ENCODE measurements at regions not wholly inside any gene's neighbourhood (a gene's known extent, or its start where the extent isn't known, plus 50 kb on each side); places are given as distances from the start of the nearest gene placed in this dataset.
"Not testable (repeated sequence)": the region's sequence is repeated elsewhere in the genome, so short reads cannot be mapped to it uniquely, and the experiment has no call there.

DNA sequence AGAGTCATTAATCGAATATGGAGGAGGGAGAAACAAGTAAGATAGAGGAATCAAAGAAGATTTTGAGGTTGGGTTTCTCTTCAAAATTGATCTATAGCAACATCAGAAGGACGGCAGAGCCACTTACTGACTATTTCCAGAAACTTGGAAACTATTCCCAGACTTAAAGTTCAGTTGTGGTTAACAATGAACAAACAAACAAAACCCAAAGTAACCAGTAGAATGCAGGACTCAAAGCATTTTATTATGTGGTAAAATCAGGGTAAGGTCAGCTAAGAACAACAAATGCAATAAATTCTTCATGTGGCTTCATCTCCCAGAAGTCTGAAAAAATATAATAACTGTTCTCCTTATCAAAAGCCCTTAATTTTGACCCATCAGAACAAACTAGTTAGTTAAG is 54.9 kb upstream of the OSMR start (continued):
- TF ChIP-seq, protein P1, sequence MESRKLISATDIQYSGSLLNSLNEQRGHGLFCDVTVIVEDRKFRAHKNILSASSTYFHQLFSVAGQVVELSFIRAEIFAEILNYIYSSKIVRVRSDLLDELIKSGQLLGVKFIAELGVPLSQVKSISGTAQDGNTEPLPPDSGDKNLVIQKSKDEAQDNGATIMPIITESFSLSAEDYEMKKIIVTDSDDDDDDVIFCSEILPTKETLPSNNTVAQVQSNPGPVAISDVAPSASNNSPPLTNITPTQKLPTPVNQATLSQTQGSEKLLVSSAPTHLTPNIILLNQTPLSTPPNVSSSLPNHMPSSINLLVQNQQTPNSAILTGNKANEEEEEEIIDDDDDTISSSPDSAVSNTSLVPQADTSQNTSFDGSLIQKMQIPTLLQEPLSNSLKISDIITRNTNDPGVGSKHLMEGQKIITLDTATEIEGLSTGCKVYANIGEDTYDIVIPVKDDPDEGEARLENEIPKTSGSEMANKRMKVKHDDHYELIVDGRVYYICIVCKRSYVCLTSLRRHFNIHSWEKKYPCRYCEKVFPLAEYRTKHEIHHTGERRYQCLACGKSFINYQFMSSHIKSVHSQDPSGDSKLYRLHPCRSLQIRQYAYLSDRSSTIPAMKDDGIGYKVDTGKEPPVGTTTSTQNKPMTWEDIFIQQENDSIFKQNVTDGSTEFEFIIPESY (IDR thresholded peaks at IDR 0.05; ENCODE audit: borderline replicate concordance, low read depth): no peak
- TF ChIP-seq, protein P2, sequence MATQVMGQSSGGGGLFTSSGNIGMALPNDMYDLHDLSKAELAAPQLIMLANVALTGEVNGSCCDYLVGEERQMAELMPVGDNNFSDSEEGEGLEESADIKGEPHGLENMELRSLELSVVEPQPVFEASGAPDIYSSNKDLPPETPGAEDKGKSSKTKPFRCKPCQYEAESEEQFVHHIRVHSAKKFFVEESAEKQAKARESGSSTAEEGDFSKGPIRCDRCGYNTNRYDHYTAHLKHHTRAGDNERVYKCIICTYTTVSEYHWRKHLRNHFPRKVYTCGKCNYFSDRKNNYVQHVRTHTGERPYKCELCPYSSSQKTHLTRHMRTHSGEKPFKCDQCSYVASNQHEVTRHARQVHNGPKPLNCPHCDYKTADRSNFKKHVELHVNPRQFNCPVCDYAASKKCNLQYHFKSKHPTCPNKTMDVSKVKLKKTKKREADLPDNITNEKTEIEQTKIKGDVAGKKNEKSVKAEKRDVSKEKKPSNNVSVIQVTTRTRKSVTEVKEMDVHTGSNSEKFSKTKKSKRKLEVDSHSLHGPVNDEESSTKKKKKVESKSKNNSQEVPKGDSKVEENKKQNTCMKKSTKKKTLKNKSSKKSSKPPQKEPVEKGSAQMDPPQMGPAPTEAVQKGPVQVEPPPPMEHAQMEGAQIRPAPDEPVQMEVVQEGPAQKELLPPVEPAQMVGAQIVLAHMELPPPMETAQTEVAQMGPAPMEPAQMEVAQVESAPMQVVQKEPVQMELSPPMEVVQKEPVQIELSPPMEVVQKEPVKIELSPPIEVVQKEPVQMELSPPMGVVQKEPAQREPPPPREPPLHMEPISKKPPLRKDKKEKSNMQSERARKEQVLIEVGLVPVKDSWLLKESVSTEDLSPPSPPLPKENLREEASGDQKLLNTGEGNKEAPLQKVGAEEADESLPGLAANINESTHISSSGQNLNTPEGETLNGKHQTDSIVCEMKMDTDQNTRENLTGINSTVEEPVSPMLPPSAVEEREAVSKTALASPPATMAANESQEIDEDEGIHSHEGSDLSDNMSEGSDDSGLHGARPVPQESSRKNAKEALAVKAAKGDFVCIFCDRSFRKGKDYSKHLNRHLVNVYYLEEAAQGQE (IDR thresholded peaks at IDR 0.05; ENCODE audit: low read depth, low read length): no peak
- TF ChIP-seq NFIC (IDR thresholded peaks at IDR 0.05; ENCODE audit: borderline replicate concordance) (no peak), RCOR1 (IDR thresholded peaks at IDR 0.05; ENCODE audit: low read length) (no peak), POLR2AphosphoS5 (IDR thresholded peaks at IDR 0.05; ENCODE audit: low read depth, low read length) (no peak), NRF1 (IDR thresholded peaks at IDR 0.05; ENCODE audit: low read depth, low read length) (no peak)

DNA sequence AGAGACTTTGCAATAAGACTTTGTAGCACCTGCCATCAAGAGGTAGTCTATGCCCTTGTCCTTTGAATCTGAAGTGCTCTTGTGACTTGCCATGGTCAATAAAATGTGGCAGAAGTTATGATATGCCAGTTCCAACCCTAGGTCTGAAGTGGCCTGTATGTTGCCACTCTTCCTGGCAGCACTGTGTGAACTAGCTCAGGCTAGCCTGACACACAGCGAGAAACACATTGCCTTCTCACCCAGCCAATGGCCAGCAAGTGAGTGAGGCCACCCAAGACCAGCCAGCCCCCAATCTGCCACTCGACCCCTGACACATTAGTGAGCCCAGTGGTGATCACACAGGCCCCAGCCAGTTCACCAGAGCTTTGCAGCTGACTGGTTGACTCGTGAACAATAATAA is 52.7 kb upstream of the OSMR start:
- H3K27ac ChIP-seq (ENCODE audit: low read depth in 2 of 2, low read length in 1 of 2): no peak overlapping the region
- H3K79me2 ChIP-seq (ENCODE audit: insufficient read depth): no peaks in the 10 kb centered on the region
- H3K4me1 ChIP-seq (ENCODE audit: control insufficient read depth in 1 of 2, insufficient read depth in 2 of 2, low read depth in 1 of 2, low read length in 1 of 2): no peaks in the 10 kb centered on the region; a peak in 1 of 4 replicates
- H3K9me3 ChIP-seq: no peaks in the 10 kb centered on the region
- WGBS (ENCODE audit: low lambda C conversion rate): 38% methylated on average over 2 of the region's 3 CpGs
- H4K20me1 ChIP-seq (ENCODE audit: insufficient read depth): no peaks in the 10 kb centered on the region
- H3F3A ChIP-seq (replicated peaks; ENCODE audit: insufficient read depth): no peaks in the 10 kb centered on the region
- no peaks in the 10 kb centered on the region for H3K27me3 ChIP-seq (ENCODE audit: insufficient read depth)
- H3K9ac ChIP-seq: no peak overlapping the region
- H3K4me2 ChIP-seq: no peak overlapping the region
- POLR2A ChIA-PET: no interaction called here
- no peak for TF ChIP-seq RXRA (IDR thresholded peaks at IDR 0.05; ENCODE audit: borderline replicate concordance, low read depth)
- TF ChIP-seq TCF12 (IDR thresholded peaks at IDR 0.05): no peak
- TF ChIP-seq TAF1 (IDR thresholded peaks at IDR 0.05; ENCODE audit: borderline replicate concordance, low read depth, low read length): no peak
- no peak for TF ChIP-seq FOXJ3 (CRISPR knock-in tag; IDR thresholded peaks at IDR 0.05)
- no peak for TF ChIP-seq MEF2A (IDR thresholded peaks at IDR 0.05; ENCODE audit: borderline replicate concordance, low read depth)
- TF ChIP-seq, protein P3, sequence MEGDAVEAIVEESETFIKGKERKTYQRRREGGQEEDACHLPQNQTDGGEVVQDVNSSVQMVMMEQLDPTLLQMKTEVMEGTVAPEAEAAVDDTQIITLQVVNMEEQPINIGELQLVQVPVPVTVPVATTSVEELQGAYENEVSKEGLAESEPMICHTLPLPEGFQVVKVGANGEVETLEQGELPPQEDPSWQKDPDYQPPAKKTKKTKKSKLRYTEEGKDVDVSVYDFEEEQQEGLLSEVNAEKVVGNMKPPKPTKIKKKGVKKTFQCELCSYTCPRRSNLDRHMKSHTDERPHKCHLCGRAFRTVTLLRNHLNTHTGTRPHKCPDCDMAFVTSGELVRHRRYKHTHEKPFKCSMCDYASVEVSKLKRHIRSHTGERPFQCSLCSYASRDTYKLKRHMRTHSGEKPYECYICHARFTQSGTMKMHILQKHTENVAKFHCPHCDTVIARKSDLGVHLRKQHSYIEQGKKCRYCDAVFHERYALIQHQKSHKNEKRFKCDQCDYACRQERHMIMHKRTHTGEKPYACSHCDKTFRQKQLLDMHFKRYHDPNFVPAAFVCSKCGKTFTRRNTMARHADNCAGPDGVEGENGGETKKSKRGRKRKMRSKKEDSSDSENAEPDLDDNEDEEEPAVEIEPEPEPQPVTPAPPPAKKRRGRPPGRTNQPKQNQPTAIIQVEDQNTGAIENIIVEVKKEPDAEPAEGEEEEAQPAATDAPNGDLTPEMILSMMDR (IDR thresholded peaks at IDR 0.05): no peak
- no peak for TF ChIP-seq GATA2 (CRISPR knock-in tag; IDR thresholded peaks at IDR 0.05)
- H3K9me2 ChIP-seq: no peaks in the 10 kb centered on the region
- CTCF ChIA-PET: interaction anchor here (0.6 to 3.5 kb wide), 5 partner anchors 13 to 1762 kb away, joined by 3 to 21 read pairs (median 3); no protein-coding TSS in a partner anchor
- H2AFZ ChIP-seq (ENCODE audit: low read depth): no peak overlapping the region
- no peaks in the 10 kb centered on the region for H3K36me3 ChIP-seq (replicated peaks in 1 of 2; ENCODE audit: control insufficient read depth in 1 of 2, insufficient read depth in 2 of 2, low read length in 1 of 2)
- no peak for DNase-seq
- H3K4me3 ChIP-seq (ENCODE audit: low read depth in 2 of 2, low read length in 1 of 2): no peak overlapping the region

DNA sequence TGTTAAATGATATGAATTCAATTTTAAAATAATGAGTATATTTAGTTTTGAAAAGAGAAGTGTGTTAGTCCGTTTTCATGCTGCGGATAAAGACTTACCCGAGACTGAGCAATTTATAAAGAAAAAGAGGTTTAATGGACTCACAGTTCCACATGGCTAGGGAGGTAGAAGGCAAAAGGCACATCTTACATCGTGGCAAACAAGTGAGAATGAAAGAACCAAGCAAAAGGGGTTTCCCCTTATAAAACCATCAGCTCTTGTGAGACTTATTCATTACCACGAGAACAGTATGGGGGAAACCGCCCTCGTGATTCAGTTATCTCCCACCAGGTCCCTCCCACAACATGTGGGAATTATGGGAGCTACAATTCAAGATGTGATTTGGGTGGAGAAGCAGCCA is 51.8 kb upstream of the OSMR start:
- H3F3A ChIP-seq (replicated peaks; ENCODE audit: insufficient read depth); H3K4me3 ChIP-seq (ENCODE audit: low read depth in 2 of 2, low read length in 1 of 2); H3K36me3 ChIP-seq (replicated peaks in 1 of 2; ENCODE audit: control insufficient read depth in 1 of 2, insufficient read depth in 2 of 2, low read length in 1 of 2); H4K20me1 ChIP-seq (ENCODE audit: insufficient read depth); H3K4me2 ChIP-seq; H3K9me2 ChIP-seq; DNase-seq; POLR2A ChIA-PET; H3K27me3 ChIP-seq (ENCODE audit: insufficient read depth); H3K9ac ChIP-seq; H3K9me3 ChIP-seq; H2AFZ ChIP-seq (ENCODE audit: low read depth); H3K4me1 ChIP-seq (ENCODE audit: control insufficient read depth in 1 of 2, insufficient read depth in 2 of 2, low read depth in 1 of 2, low read length in 1 of 2); H3K79me2 ChIP-seq (ENCODE audit: insufficient read depth); H3K27ac ChIP-seq (ENCODE audit: low read depth in 2 of 2, low read length in 1 of 2): not testable (repeated sequence)
- WGBS (ENCODE audit: low lambda C conversion rate): 80% methylated on average over 7 of the region's 7 CpGs
- CTCF ChIA-PET: interaction anchor here (0.6 to 3.5 kb wide), 5 partner anchors 10 to 352 kb away, joined by 3 to 21 read pairs (median 3); no protein-coding TSS in a partner anchor

Data from SK-N-SH (cell line).